GM12878 (cell line): ENCODE measurements at regions not wholly inside any gene's neighbourhood (a gene's known extent, or its start where the extent isn't known, plus 50 kb on each side); places are given as distances from the start of the nearest gene placed in this dataset.

Source experiments
- ATAC-seq: fragments of 200-7000 bp; cut with Tn5 transposase; 3 replicates; pipeline ENCODE4 v1.9.1; 2020; ENCODE audit warnings: mild to moderate bottlenecking, moderate library complexity
- BruUV-seq: library from RNA; stranded (reverse); fragments of 400-500 nt; replicated peaks from 2 replicates; lab custom pipeline; 2021; lab: Mats Ljungman, UMichigan
- CTCF ChIA-PET: fragments of 300-600 bp; sonication (Branson Sonifier 250); formaldehyde crosslinking; extraction: SDS; loops from one replicate; lab custom pipeline; 2021; ENCODE audit warnings: inconsistent platforms; lab: Yijun Ruan, JAX
- POLR2A ChIA-PET: fragments of 350-600 bp; formaldehyde crosslinking; extraction: SDS; loops from one replicate; lab custom pipeline; 2021; ENCODE audit warnings: inconsistent platforms; lab: Charles Lee
- RAD21 ChIA-PET: fragments of 300-600 bp; sonication (Branson Sonifier 250); formaldehyde crosslinking; loops from one replicate; lab custom pipeline; 2023; ENCODE audit warnings: antibody characterized with exemption; ENCODE audit not compliant: unreplicated experiment; lab: Charles Lee
- SMC1A ChIA-PET: fragments of 300-600 bp; sonication (Branson Sonifier 250); formaldehyde crosslinking; loops from one replicate; lab custom pipeline; 2023; ENCODE audit not compliant: unreplicated experiment, uncharacterized antibody; lab: Charles Lee
- DNase-seq: peaks from one replicate; pipeline ENCODE4 v3.0.0-alpha.2; 2011; ENCODE audit warnings: low read depth, low spot score
- FAIRE-seq: peaks from 3 replicates; lab custom pipeline; 2011; peaks lifted over from hg19 to GRCh38; lab: Jason Lieb, UNC
- H2AFZ ChIP-seq: 2 replicates; pipeline ENCODE4 v1.6.0; 2011; ENCODE audit warnings: low read depth, low read length, control low read depth; ENCODE audit not compliant: control insufficient read depth
- H3K27ac ChIP-seq: 2 replicates; pipeline ENCODE4 v1.5.1; 2011; ENCODE audit warnings: control low read depth; ENCODE audit not compliant: control insufficient read depth, insufficient read depth
- H3K27me3 ChIP-seq, 2 experiments: replicated peaks in 1 of 2; 2 replicates each; pipeline versions ENCODE4 v1.6.0 to v1.6.1; 2011; ENCODE audit warnings: low read length in 1 of 2; ENCODE audit not compliant: control insufficient read depth in 2 of 2, insufficient read depth in 2 of 2
- H3K36me3 ChIP-seq, 2 experiments: 2 replicates each; pipeline ENCODE4 v1.5.1; 2011; ENCODE audit warnings: low read length in 1 of 2; ENCODE audit not compliant: control insufficient read depth in 2 of 2, insufficient read depth in 2 of 2
- H3K4me1 ChIP-seq: 2 replicates; pipeline ENCODE4 v1.6.1; 2011; ENCODE audit warnings: mild to moderate bottlenecking, low read length, moderate library complexity, mixed read lengths; ENCODE audit not compliant: control insufficient read depth, insufficient read depth
- H3K4me2 ChIP-seq: 2 replicates; pipeline ENCODE4 v1.6.0; 2011; ENCODE audit warnings: control low read depth; ENCODE audit not compliant: control insufficient read depth, insufficient read depth
- H3K4me3 ChIP-seq: fragments of 200-600 bp; sonication (generic); 2 replicates; pipeline ENCODE4 v1.5.1; 2016
- H3K79me2 ChIP-seq: 2 replicates; pipeline ENCODE4 v1.6.0; 2011; ENCODE audit warnings: low read length; ENCODE audit not compliant: control insufficient read depth, insufficient read depth
- H3K9ac ChIP-seq: 2 replicates; pipeline ENCODE4 v1.8.0; 2011; ENCODE audit warnings: low read length, control low read depth, mixed read lengths; ENCODE audit not compliant: control insufficient read depth, insufficient read depth
- H3K9me3 ChIP-seq: replicated peaks from 3 replicates; pipeline ENCODE4 v1.5.1; 2011; ENCODE audit warnings: mild to moderate bottlenecking, low read length; ENCODE audit not compliant: control insufficient read depth, insufficient read depth
- H4K20me1 ChIP-seq: 2 replicates; pipeline ENCODE4 v1.6.0; 2011; ENCODE audit not compliant: control insufficient read depth, insufficient read depth
- CBX3 ChIP-seq: fragments of 200-600 bp; sonication (generic); IDR thresholded peaks from 2 replicates; pipeline ENCODE4 v1.6.1; 2016; ENCODE audit warnings: low read depth, borderline replicate concordance
- MEF2A ChIP-seq: IDR thresholded peaks from 2 replicates; pipeline ENCODE4 v1.6.1; 2011; ENCODE audit warnings: low read depth, mild to moderate bottlenecking, low read length, moderate library complexity; ENCODE audit not compliant: insufficient read depth
- NBN ChIP-seq: fragments of 450-650 bp; IDR thresholded peaks from 2 replicates; pipeline ENCODE4 v1.6.1; 2016
- NFIC ChIP-seq: IDR thresholded peaks from 2 replicates; pipeline ENCODE4 v1.6.1; 2012; ENCODE audit warnings: low read depth, mild to moderate bottlenecking, inconsistent platforms, low read length, moderate library complexity
- PBX3 ChIP-seq: IDR thresholded peaks from 2 replicates; pipeline ENCODE4 v1.6.1; 2011; ENCODE audit warnings: mild to moderate bottlenecking, low read depth, low read length, moderate library complexity; ENCODE audit not compliant: insufficient replicate concordance
- POU2F2 ChIP-seq: IDR thresholded peaks from 3 replicates; pipeline ENCODE4 v1.6.1; 2011; ENCODE audit warnings: low read depth, mild to moderate bottlenecking, low read length, borderline replicate concordance
- RAD51 ChIP-seq: fragments of 450-650 bp; IDR thresholded peaks from 2 replicates; pipeline ENCODE4 v1.6.1; 2016; ENCODE audit warnings: moderate library complexity, mild to moderate bottlenecking, inconsistent platforms
- SMC3 ChIP-seq: IDR thresholded peaks from 2 replicates; pipeline ENCODE4 v1.6.1; 2011; ENCODE audit warnings: low read length, improper control_type of control experiment, borderline replicate concordance
- SRF ChIP-seq, 2 experiments: IDR thresholded peaks; 2 replicates each; pipeline ENCODE4 v1.6.1; 2011; ENCODE audit warnings: low read depth in 2 of 2, low read length in 2 of 2, mild to moderate bottlenecking in 1 of 2, moderate library complexity in 1 of 2
- ZNF217 ChIP-seq: fragments of 450-650 bp; IDR thresholded peaks from 2 replicates; pipeline ENCODE4 v1.6.1; 2017; ENCODE audit warnings: antibody characterized with exemption, mild to moderate bottlenecking
- ZNF687 ChIP-seq: fragments of 450-650 bp; IDR thresholded peaks from 2 replicates; pipeline ENCODE4 v1.6.1; 2017; ENCODE audit warnings: mild to moderate bottlenecking, moderate library complexity
- ZSCAN29 ChIP-seq: fragments of 450-650 bp; IDR thresholded peaks from 2 replicates; pipeline ENCODE4 v1.6.1; 2017; ENCODE audit warnings: mild to moderate bottlenecking, moderate library complexity
- whole genome bisulfite sequencing: methylation state at CpG from one replicate; pipeline ENCODE4 v1.1.6; 2016; ENCODE audit warnings: low lambda C conversion rate; ENCODE audit not compliant: insufficient replicate concordance, insufficient coverage; ENCODE audit errors: missing lambda C conversion rate; 5-methylcytosine and 5-hydroxymethylcytosine counted together
- in situ Hi-C: fragments of 300-500 bp; cut with MboI; formaldehyde crosslinking; loops from 9 replicates; pipeline ENCODE4 v1.14.3; 2018; ENCODE audit warnings: mixed read lengths
- intact Hi-C: fragments of 100-400 bp; cut with micrococcal nuclease; formaldehyde crosslinking; loops from one replicate; pipeline ENCODE4 v1.14.2; 2022; ENCODE audit not compliant: unreplicated experiment

GRCh38 chr18:71237641-71238040 is 948.8 kb downstream of the SOCS6 start:
- ATAC-seq (no peak), DNase-seq (no peak), FAIRE-seq (no peak)
- H3K79me2 ChIP-seq, result no peaks in the 10 kb centered on the region
- 78% methylated on average over 1 of the region's 1 CpG for whole genome bisulfite sequencing
- in situ Hi-C loops (no loop called here), intact Hi-C loops (no loop called here)
- ChIA-PET POLR2A (no interaction called here), CTCF (interaction anchor here (0.9 kb wide), 1 partner anchor 10 kb away, joined by 4 read pairs; no protein-coding TSS in a partner anchor), SMC1A (no interaction called here), RAD21 (no interaction called here)
- no peak overlapping the region for H3K9ac ChIP-seq
- H3K27me3 ChIP-seq, result no peaks in the 10 kb centered on the region
- no peak overlapping the region for H2AFZ ChIP-seq
- no peak overlapping the region for H3K27ac ChIP-seq
- no peak overlapping the region for H3K4me2 ChIP-seq
- no peaks in the 10 kb centered on the region for H3K4me1 ChIP-seq
- no peaks in the 10 kb centered on the region for H3K9me3 ChIP-seq
- no peaks in the 10 kb centered on the region for H3K36me3 ChIP-seq
- no TSS peak for BruUV-seq
- H4K20me1 ChIP-seq, result no peaks in the 10 kb centered on the region
- no peak overlapping the region for H3K4me3 ChIP-seq
- TF ChIP-seq NFIC (no peak), ZNF217 (no peak)

DNA sequence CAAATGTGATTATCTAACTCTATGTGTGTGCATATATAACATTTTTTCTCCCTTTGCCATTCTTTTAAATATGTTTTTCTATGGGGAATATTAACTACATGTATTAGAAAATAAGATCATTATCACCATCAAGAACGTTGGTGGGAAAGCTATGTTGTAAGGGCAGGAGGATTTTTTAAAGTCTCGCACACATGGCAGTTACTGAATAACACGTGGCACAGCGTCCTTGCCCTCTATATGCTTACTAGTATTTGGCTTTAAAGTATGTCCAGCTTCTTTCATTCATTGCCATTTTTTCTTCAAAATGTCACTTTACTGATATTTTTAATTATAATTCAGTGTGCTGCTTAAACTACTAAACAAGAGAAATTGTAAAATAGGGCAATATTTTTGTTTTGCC is 944.3 kb downstream of the SOCS6 start:
- no TSS peak for BruUV-seq
- ChIA-PET CTCF (no interaction called here), SMC1A (interaction anchor here (0.6 kb wide), 1 partner anchor 46 kb away, joined by 3 read pairs; no protein-coding TSS in a partner anchor), RAD21 (no interaction called here), POLR2A (no interaction called here)
- Histone ChIP-seq H3K27ac (no peak overlapping the region), H3K9me3 (no peaks in the 10 kb centered on the region), H3K36me3 (no peaks in the 10 kb centered on the region), H2AFZ (no peak overlapping the region), H3K27me3 (no peaks in the 10 kb centered on the region), H3K4me1 (no peaks in the 10 kb centered on the region), H3K4me3 (no peak overlapping the region), H4K20me1 (no peaks in the 10 kb centered on the region), H3K9ac (no peak overlapping the region), H3K79me2 (no peaks in the 10 kb centered on the region), H3K4me2 (no peak overlapping the region)
- intact Hi-C loops, result no loop called here
- TF ChIP-seq ZSCAN29 (no peak), ZNF687 (no peak), MEF2A (no peak), POU2F2 (no peak), PBX3 (no peak), NBN (no peak), SRF (IDR thresholded peaks at IDR 0.05; ENCODE audit: low read depth in 2 of 2, low read length in 2 of 2) (no peak), SMC3 (no peak), RAD51 (no peak), CBX3 (no peak)
- ATAC-seq, result no peak
- no peak for FAIRE-seq
- no peak for DNase-seq
- 24% methylated on average over 4 of the region's 4 CpGs for WGBS
- in situ Hi-C loops, result no loop called here
